OCI-LY3 (cell line): ENCODE measurements at regions not wholly inside any gene's neighbourhood (a gene's known extent, or its start where the extent isn't known, plus 50 kb on each side); places are given as distances from the start of the nearest gene placed in this dataset.

Source experiments
- H2AFZ ChIP-seq: fragments of 200-600, 300-600 bp; shearing (Covaris generic); 2 replicates; pipeline ENCODE4 v1.6.0; 2014; ENCODE audit warnings: antibody characterized with exemption, low read depth, low read length
- H3K27ac ChIP-seq: fragments of 200-600, 300-600 bp; sonication (generic); 2 replicates; pipeline ENCODE4 v1.5.1; 2014; ENCODE audit warnings: mild to moderate bottlenecking, low read length, moderate library complexity, mixed read lengths
- H3K27me3 ChIP-seq: fragments of 200-600, 300-600 bp; sonication (generic); 2 replicates; pipeline ENCODE4 v1.6.1; 2014; ENCODE audit warnings: low read depth, low read length, mixed read lengths
- H3K36me3 ChIP-seq: fragments of 200-600, 300-600 bp; sonication (generic); replicated peaks from 2 replicates; pipeline ENCODE3; 2014; ENCODE audit warnings: low read depth, low read length, mixed read lengths
- H3K4me1 ChIP-seq: fragments of 300-600, 200-600 bp; sonication (generic); 2 replicates; pipeline ENCODE4 v1.6.1; 2014; ENCODE audit warnings: low read length, mixed read lengths
- H3K4me2 ChIP-seq: fragments of 200-600, 300-600 bp; sonication (generic); 2 replicates; pipeline ENCODE4 v1.6.1; 2014; ENCODE audit warnings: low read length, mixed read lengths
- H3K4me3 ChIP-seq: fragments of 300-600, 200-600 bp; sonication (generic); 2 replicates; pipeline ENCODE4 v1.5.1; 2014; ENCODE audit warnings: antibody characterized with exemption, mild to moderate bottlenecking, low read length, moderate library complexity
- H3K79me2 ChIP-seq: fragments of 300-600, 200-600 bp; shearing (Covaris generic); 2 replicates; pipeline ENCODE4 v1.6.1; 2014; ENCODE audit warnings: mild to moderate bottlenecking, low read length, mixed read lengths
- H3K9ac ChIP-seq: fragments of 300-600, 200-600 bp; shearing (Covaris generic); 2 replicates; pipeline ENCODE4 v1.6.0; 2014; ENCODE audit warnings: mild to moderate bottlenecking, low read length, moderate library complexity
- H3K9me3 ChIP-seq: fragments of 200-600, 300-600 bp; shearing (Covaris generic); 2 replicates; pipeline ENCODE4 v1.6.1; 2014; ENCODE audit warnings: low read length, mixed read lengths; ENCODE audit not compliant: insufficient read depth
- H4K20me1 ChIP-seq: fragments of 200-600, 300-600 bp; sonication (generic); 2 replicates; pipeline ENCODE4 v1.6.1; 2016; ENCODE audit warnings: low read length, mixed read lengths; ENCODE audit not compliant: insufficient read depth
- EZH2phosphoT487 ChIP-seq: fragments of 200-600 bp; shearing (Covaris generic); IDR thresholded peaks from 2 replicates; pipeline ENCODE4 v1.6.1; 2018; ENCODE audit warnings: antibody characterized with exemption, mixed run types, low read depth
- TF ChIP-seq, protein P1 (sequence below): fragments of 200-600, 300-600 bp; sonication (generic); IDR thresholded peaks from 2 replicates; pipeline ENCODE4 v1.5.1; 2014; ENCODE audit warnings: antibody characterized with exemption, low read length, low read depth

DNA sequence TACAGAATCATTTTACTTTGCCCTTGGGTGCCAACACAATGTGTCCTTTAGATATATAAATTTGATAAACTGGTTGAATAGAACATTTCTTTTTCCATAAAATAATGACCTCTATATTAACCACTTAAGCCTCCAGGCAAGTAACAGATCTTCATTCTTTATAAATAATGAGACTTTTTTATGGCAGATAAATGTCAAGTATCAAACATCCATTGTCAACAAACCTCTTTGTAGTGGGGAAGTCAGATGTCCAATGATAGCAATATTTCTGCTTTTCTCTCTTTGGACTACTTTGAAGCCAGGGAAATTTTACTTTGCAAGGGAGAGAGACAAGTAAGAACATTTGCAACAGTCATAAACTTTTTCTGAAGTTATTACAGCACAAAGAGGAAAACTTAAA, 841.2 kb downstream of the CDH8 start:
- Histone ChIP-seq H3K4me2 (no peak overlapping the region), H3K27me3 (no peaks in the 10 kb centered on the region), H3K4me3 (no peak overlapping the region), H4K20me1 (no peaks in the 10 kb centered on the region), H2AFZ (no peak overlapping the region), H3K4me1 (no peaks in the 10 kb centered on the region), H3K9me3 (no peaks in the 10 kb centered on the region), H3K9ac (no peak overlapping the region), H3K27ac (no peak overlapping the region), H3K79me2 (no peaks in the 10 kb centered on the region), H3K36me3 (no peaks in the 10 kb centered on the region)
- no peak for TF ChIP-seq EZH2phosphoT487
- TF ChIP-seq, protein P1, sequence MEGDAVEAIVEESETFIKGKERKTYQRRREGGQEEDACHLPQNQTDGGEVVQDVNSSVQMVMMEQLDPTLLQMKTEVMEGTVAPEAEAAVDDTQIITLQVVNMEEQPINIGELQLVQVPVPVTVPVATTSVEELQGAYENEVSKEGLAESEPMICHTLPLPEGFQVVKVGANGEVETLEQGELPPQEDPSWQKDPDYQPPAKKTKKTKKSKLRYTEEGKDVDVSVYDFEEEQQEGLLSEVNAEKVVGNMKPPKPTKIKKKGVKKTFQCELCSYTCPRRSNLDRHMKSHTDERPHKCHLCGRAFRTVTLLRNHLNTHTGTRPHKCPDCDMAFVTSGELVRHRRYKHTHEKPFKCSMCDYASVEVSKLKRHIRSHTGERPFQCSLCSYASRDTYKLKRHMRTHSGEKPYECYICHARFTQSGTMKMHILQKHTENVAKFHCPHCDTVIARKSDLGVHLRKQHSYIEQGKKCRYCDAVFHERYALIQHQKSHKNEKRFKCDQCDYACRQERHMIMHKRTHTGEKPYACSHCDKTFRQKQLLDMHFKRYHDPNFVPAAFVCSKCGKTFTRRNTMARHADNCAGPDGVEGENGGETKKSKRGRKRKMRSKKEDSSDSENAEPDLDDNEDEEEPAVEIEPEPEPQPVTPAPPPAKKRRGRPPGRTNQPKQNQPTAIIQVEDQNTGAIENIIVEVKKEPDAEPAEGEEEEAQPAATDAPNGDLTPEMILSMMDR, result no peak

DNA sequence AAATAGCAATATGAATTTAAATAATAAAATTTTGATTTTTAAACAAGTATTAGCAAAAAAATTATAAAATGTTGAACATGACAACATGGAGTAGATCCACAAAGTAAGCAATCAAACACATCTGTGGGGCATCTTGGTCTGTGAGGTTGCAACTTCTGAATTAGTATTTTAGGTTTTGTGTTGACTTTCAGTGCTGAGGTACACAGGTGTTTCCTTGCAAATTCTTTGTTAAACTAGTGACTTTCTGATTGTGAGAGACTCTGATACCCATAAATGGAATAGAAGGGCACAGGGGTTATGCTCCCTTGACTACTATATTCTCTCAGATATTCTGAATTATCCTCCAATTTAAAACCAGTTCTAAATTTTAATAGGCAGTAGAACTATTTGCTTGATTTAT, 841.7 kb downstream of the CDH8 start:
- Histone ChIP-seq H3K9me3 (no peaks in the 10 kb centered on the region), H4K20me1 (no peaks in the 10 kb centered on the region), H3K36me3 (no peaks in the 10 kb centered on the region), H3K4me2 (no peak overlapping the region), H3K79me2 (no peaks in the 10 kb centered on the region), H3K4me1 (no peaks in the 10 kb centered on the region), H3K27me3 (no peaks in the 10 kb centered on the region), H2AFZ (no peak overlapping the region), H3K27ac (no peak overlapping the region), H3K4me3 (no peak overlapping the region), H3K9ac (no peak overlapping the region)
- TF ChIP-seq, protein P1, result no peak
- no peak for TF ChIP-seq EZH2phosphoT487

DNA sequence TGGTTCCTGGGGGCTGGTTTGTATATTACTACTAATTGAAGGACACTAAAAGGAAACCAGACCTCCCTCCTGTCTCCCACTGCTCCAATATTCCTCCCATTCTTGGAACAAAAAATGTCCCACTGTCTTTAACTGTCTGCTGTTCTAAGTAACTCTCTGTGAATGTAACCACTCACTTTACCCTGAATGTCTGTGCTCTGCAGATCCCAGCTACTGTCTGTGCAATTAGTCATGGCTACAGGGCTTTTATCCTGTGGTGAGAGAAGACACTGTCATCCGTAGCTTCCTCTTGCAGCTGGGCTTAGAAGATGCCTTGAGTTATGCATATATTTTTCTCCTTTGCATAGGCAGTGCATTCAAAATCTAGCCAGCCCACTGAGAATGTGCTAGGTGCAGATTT, 853.8 kb downstream of the CDH8 start:
- TF ChIP-seq, protein P1, result no peak
- TF ChIP-seq EZH2phosphoT487, result no peak
- Histone ChIP-seq H3K36me3 (no peaks in the 10 kb centered on the region), H2AFZ (no peak overlapping the region), H3K27me3 (no peaks in the 10 kb centered on the region), H3K79me2 (no peaks in the 10 kb centered on the region), H3K4me3 (no peak overlapping the region), H3K9ac (no peak overlapping the region), H3K4me1 (no peaks in the 10 kb centered on the region), H3K27ac (no peak overlapping the region), H4K20me1 (no peaks in the 10 kb centered on the region), H3K4me2 (no peak overlapping the region), H3K9me3 (no peaks in the 10 kb centered on the region)

DNA sequence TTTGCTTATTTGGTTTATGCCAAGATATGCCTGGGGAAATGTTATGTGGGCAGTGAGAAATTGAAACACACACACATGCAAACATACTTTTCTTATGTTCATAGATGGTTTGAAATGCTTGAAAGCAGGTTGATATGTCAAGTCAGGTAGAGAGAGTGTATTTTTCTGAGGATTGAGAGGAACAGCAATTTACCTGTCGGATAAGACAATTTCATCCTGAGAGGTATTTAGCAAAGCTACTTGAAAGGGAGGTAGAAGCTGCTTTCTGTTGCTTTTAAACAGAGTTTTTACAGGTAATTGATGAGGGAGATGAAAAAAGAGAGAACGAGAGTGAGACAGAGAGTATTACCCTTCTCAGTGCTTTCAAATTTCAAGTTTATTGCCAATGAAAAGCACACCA, 854.3 kb downstream of the CDH8 start:
- H2AFZ ChIP-seq, result no peak overlapping the region
- H3K9me3 ChIP-seq, result no peaks in the 10 kb centered on the region
- H3K4me1 ChIP-seq, result no peaks in the 10 kb centered on the region
- H3K79me2 ChIP-seq, result no peaks in the 10 kb centered on the region
- H3K4me2 ChIP-seq, result no peak overlapping the region
- no peak overlapping the region for H3K27ac ChIP-seq
- TF ChIP-seq EZH2phosphoT487, result no peak
- TF ChIP-seq, protein P1, result no peak
- no peak overlapping the region for H3K4me3 ChIP-seq
- no peaks in the 10 kb centered on the region for H4K20me1 ChIP-seq
- no peaks in the 10 kb centered on the region for H3K27me3 ChIP-seq
- no peak overlapping the region for H3K9ac ChIP-seq
- no peaks in the 10 kb centered on the region for H3K36me3 ChIP-seq
